Muscle layer of colon (tissue), 2 donors: ENCODE measurements at regions not wholly inside any gene's neighbourhood (a gene's known extent, or its start where the extent isn't known, plus 50 kb on each side); places are given as distances from the start of the nearest gene placed in this dataset.

ENCODE experiments used
- H3K27ac ChIP-seq: one replicate; pipeline ENCODE4 v1.7.0; 2013; ENCODE audit warnings: low read depth, mild to moderate bottlenecking, low read length, moderate library complexity
- H3K27me3 ChIP-seq, 2 donors: one replicate each; pipeline ENCODE4 v1.7.0; 2013; ENCODE audit warnings: low read length in 2 of 2, mild to moderate bottlenecking in 2 of 2; ENCODE audit not compliant: insufficient read depth in 2 of 2, control insufficient read depth in 1 of 2
- H3K36me3 ChIP-seq: one replicate; pipeline ENCODE4 v1.7.0; 2013; ENCODE audit warnings: mild to moderate bottlenecking, low read length; ENCODE audit not compliant: insufficient read depth
- H3K4me1 ChIP-seq: one replicate; pipeline ENCODE4 v1.7.0; 2013; ENCODE audit warnings: mild to moderate bottlenecking, low read length; ENCODE audit not compliant: insufficient read depth
- H3K4me3 ChIP-seq, 2 donors: one replicate each; pipeline ENCODE4 v1.7.0; 2013; ENCODE audit warnings: low read length in 2 of 2, low read depth in 1 of 2, mild to moderate bottlenecking in 1 of 2, moderate library complexity in 1 of 2
- H3K9ac ChIP-seq: one replicate; pipeline ENCODE4 v1.7.0; 2013; ENCODE audit warnings: low read length
- H3K9me3 ChIP-seq: one replicate; pipeline ENCODE4 v1.7.0; 2013; ENCODE audit warnings: mild to moderate bottlenecking, low read length
- donor health status: abdominal sarcoma.
- donor health status: Adenocarcinoma of cecum.

GRCh38 chr6:82035526-82035925 is 212.0 kb downstream of the IBTK start:
- Histone ChIP-seq H3K27me3 (no peaks in the 10 kb centered on the region), H3K4me3 (no peak overlapping the region), H3K36me3 (no peaks in the 10 kb centered on the region), H3K9me3 (no peaks in the 10 kb centered on the region), H3K4me1 (no peaks in the 10 kb centered on the region), H3K9ac (no peak overlapping the region), H3K27ac (no peak overlapping the region)

DNA sequence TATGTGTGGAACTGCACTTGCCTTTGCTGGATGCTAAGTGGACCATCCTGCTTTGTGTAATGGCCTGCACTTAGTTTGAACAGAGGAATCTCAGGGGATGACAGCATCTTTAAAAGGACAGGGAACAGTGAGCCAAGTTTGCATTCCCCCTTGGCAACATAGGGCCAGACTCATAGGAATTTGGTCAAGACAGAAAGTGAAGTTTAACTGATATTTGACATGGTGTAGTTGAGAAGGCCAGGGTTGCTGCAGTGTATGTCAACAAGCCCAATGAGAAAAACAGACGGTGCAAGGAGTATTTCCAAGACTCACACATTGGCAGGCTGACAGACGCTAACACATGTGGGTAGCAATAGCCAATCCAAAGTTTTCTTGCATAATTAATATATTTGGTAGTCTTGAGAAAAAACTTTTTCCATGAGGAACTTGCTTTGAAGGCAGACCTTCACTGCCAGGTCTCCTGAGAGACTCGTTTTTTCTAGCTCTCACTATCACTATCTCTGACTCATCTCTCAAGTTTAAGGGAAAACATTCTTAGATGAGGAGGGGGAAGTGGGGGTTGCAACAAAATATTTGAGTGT is 213.8 kb downstream of the IBTK start:
- no peaks in the 10 kb centered on the region for H3K9me3 ChIP-seq
- H3K27me3 ChIP-seq: no peaks in the 10 kb centered on the region
- H3K36me3 ChIP-seq: no peaks in the 10 kb centered on the region
- no peak overlapping the region for H3K4me3 ChIP-seq
- no peak overlapping the region for H3K27ac ChIP-seq
- no peak overlapping the region for H3K9ac ChIP-seq
- H3K4me1 ChIP-seq: no peaks in the 10 kb centered on the region

DNA sequence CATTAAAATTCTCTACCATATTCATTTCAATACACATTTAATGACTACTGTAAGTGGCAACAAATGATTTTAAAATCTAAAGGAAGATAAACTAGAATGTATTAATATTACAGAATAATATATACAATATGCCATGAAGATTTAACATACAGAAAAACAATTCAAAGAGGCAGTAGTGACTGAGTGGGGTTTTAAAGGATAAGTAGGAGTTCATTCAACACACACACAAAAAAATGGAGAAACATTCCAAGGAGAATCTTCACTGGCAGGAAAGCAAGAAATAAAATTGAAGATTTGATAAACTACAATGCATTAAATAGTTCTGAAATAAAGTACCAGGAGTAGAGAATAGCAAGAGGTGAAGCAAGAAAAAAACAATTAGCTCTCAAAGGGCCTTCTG is 215.1 kb downstream of the IBTK start:
- no peaks in the 10 kb centered on the region for H3K27me3 ChIP-seq
- no peak overlapping the region for H3K4me3 ChIP-seq
- no peak overlapping the region for H3K27ac ChIP-seq

GRCh38 chr6:82030761-82031503 is 216.6 kb downstream of the IBTK start:
- Histone ChIP-seq H3K9me3 (no peaks in the 10 kb centered on the region), H3K27me3 (no peaks in the 10 kb centered on the region), H3K36me3 (no peaks in the 10 kb centered on the region), H3K4me3 (no peak overlapping the region), H3K9ac (no peak overlapping the region), H3K4me1 (no peaks in the 10 kb centered on the region), H3K27ac (no peak overlapping the region)

More for the DNA sequence above, 215.1 kb downstream of the IBTK start:
- no peaks in the 10 kb centered on the region for H3K9me3 ChIP-seq
- H3K36me3 ChIP-seq: no peaks in the 10 kb centered on the region
- H3K4me1 ChIP-seq: no peaks in the 10 kb centered on the region
- H3K9ac ChIP-seq: no peak overlapping the region

GRCh38 chr6:82030301-82030700 is 217.2 kb downstream of the IBTK start:
- Histone ChIP-seq H3K9ac (no peak overlapping the region), H3K27me3 (no peaks in the 10 kb centered on the region), H3K4me3 (no peak overlapping the region), H3K9me3 (no peaks in the 10 kb centered on the region), H3K36me3 (no peaks in the 10 kb centered on the region), H3K27ac (no peak overlapping the region), H3K4me1 (no peaks in the 10 kb centered on the region)

GRCh38 chr6:82025271-82025670 is 222.3 kb downstream of the IBTK start:
- no peak overlapping the region for H3K9ac ChIP-seq
- no peaks in the 10 kb centered on the region for H3K9me3 ChIP-seq
- H3K4me3 ChIP-seq: no peak overlapping the region
- no peaks in the 10 kb centered on the region for H3K36me3 ChIP-seq
- H3K4me1 ChIP-seq: no peaks in the 10 kb centered on the region
- no peak overlapping the region for H3K27ac ChIP-seq
- H3K27me3 ChIP-seq: no peaks in the 10 kb centered on the region

- Histone ChIP-seq H3K4me3 (no peak overlapping the region), H3K27me3 (no peaks in the 10 kb centered on the region), H3K9me3 (no peaks in the 10 kb centered on the region), H3K4me1 (no peaks in the 10 kb centered on the region), H3K27ac (no peak overlapping the region), H3K36me3 (no peaks in the 10 kb centered on the region), H3K9ac (no peak overlapping the region)
These were observed 224.9 kb downstream of the IBTK start for GRCh38 chr6:82022614-82023129.

DNA sequence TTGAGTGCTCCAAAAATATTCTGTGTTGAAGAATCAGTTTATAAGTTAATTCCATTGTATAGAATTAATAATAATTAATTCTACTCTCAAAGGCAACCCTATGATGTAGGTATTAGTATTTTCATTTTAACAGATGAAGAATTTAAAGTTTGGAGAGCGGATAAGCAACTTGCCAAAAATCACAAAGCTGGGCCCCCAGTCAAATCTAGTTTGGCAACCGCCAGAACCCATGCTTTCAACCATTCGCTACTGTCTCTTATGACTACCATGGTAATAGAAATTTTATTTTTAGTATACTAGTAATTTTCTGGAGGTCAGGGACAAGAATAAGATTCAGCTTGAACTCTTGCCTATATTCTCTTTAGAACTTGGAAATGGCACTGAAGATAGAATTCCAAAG is 229.8 kb downstream of the IBTK start:
- Histone ChIP-seq H3K9me3 (no peaks in the 10 kb centered on the region), H3K27ac (no peak overlapping the region), H3K4me1 (peaks cover 13% of the 10 kb centered on the region), H3K4me3 (no peak overlapping the region), H3K9ac (no peak overlapping the region), H3K27me3 (no peaks in the 10 kb centered on the region), H3K36me3 (no peaks in the 10 kb centered on the region)

DNA sequence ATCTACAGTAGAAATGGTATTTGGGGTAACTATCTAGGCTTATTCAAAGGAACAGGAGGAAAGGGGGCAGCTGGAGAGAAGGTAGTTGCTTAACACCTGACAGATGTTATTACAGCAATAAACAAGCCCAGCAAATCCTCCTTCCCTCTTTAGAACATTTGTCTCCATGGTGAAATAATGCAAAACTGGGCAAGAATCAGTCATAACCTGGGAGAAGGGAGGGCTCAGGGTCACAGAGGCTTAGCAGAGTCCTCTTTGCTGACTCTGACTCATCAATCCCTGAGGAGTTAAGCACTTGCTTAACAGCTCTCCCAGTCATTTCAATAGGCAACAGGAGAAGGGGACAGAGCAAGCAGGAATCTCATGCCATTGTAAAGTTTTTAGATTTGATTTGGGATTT is 230.3 kb downstream of the IBTK start:
- H3K27ac ChIP-seq: no peak overlapping the region
- H3K27me3 ChIP-seq: no peaks in the 10 kb centered on the region
- H3K9me3 ChIP-seq: no peaks in the 10 kb centered on the region
- no peak overlapping the region for H3K9ac ChIP-seq
- no peaks in the 10 kb centered on the region for H3K36me3 ChIP-seq
- no peak overlapping the region for H3K4me3 ChIP-seq
- peaks cover 13% of the 10 kb centered on the region for H3K4me1 ChIP-seq

DNA sequence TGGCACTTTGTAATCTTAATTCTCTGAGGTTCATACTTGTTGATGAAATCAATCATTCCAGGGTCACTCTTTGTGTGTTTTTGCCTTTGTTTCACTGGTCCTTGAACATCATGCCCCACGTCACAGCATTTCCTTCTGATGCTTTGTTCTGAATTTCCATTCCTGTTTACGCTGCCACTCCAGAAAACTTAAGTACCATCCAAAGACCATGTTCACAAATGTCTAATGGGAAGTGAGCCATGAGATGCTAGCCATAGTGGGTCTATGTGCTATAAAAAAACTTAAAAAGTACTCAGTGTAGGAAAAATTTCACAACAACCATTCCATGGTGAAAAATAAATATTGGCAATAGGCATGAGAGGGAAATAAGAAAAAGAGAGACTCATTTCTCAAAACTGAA is 232.0 kb downstream of the IBTK start:
- Histone ChIP-seq H3K4me1 (peaks cover 13% of the 10 kb centered on the region), H3K27ac (no peak overlapping the region), H3K4me3 (no peak overlapping the region), H3K9ac (no peak overlapping the region), H3K36me3 (no peaks in the 10 kb centered on the region), H3K27me3 (no peaks in the 10 kb centered on the region), H3K9me3 (no peaks in the 10 kb centered on the region)

DNA sequence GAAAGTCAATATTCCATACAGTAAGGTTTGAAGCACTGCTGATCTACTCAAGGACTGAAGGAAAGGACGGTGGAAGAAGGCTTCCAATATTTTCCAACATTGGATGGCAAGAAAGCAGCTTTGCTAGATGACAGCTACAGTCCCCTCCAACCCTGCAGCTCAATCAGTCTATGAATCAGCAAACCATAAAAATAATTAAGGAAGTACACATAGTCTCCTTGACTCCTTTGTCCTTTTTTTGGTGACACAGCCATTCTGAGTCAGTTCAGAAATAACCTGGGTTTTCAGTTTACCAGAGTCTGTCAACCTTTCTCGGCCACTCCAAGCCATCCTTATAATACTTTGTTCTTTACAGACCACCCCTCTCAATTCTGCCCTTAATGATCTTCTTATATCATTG is 232.5 kb downstream of the IBTK start:
- H3K36me3 ChIP-seq: no peaks in the 10 kb centered on the region
- H3K27ac ChIP-seq: no peak overlapping the region
- H3K4me3 ChIP-seq: no peak overlapping the region
- H3K9ac ChIP-seq: no peak overlapping the region
- H3K27me3 ChIP-seq: no peaks in the 10 kb centered on the region
- H3K4me1 ChIP-seq: peaks cover 13% of the 10 kb centered on the region
- H3K9me3 ChIP-seq: no peaks in the 10 kb centered on the region
